Naive thymus-derived CD4-positive, alpha-beta T cell (primary cell): ENCODE measurements at regions not wholly inside any gene's neighbourhood (a gene's known extent, or its start where the extent isn't known, plus 50 kb on each side); places are given as distances from the start of the nearest gene placed in this dataset.
"Not testable (repeated sequence)": the region's sequence is repeated elsewhere in the genome, so short reads cannot be mapped to it uniquely, and the experiment has no call there.

ENCODE experiments used
- ATAC-seq: fragments of 150-1000 bp; cut with Tn5 transposase; 2 replicates; pipeline ENCODE4 v1.10.0; 2021; ENCODE audit warnings: mild to moderate bottlenecking, moderate library complexity
- CTCF ChIA-PET: fragments of 350-600 bp; sonication (Branson Sonifier 250); formaldehyde crosslinking; loops from one replicate; lab custom pipeline; 2021; ENCODE audit warnings: antibody characterized with exemption; lab: Charles Lee
- POLR2A ChIA-PET: fragments of 350-600 bp; sonication (Branson Sonifier 250); formaldehyde crosslinking; loops from one replicate; lab custom pipeline; 2021; ENCODE audit warnings: antibody characterized with exemption, inconsistent platforms; lab: Charles Lee
- DNase-seq, 9 donors: peaks; one replicate each; pipeline versions ENCODE4 v3.0.0 to v3.0.0-alpha.2; 2020 to 2022; ENCODE audit warnings: mixed read lengths in 1 of 9
- H3K27ac ChIP-seq: one replicate; pipeline ENCODE4 v1.7.0; 2013; ENCODE audit warnings: mild to moderate bottlenecking, low read depth, low read length, moderate library complexity
- H3K27me3 ChIP-seq, 2 donors: one replicate each; pipeline ENCODE4 v1.7.0; 2013; ENCODE audit warnings: low read length in 2 of 2, mild to moderate bottlenecking in 2 of 2, moderate library complexity in 2 of 2; ENCODE audit not compliant: control insufficient read depth in 2 of 2, insufficient read depth in 2 of 2
- H3K36me3 ChIP-seq, 3 experiments: 1 replicate in 2 of 3; 2 replicates in 1 of 3; pipeline ENCODE4 v1.7.0; 2013; ENCODE audit warnings: low read length in 3 of 3, mild to moderate bottlenecking in 3 of 3, moderate library complexity in 1 of 3; ENCODE audit not compliant: insufficient read depth in 3 of 3, control insufficient read depth in 2 of 3
- H3K4me1 ChIP-seq, 2 donors: one replicate each; pipeline ENCODE4 v1.7.0; 2013; ENCODE audit warnings: low read length in 2 of 2, mild to moderate bottlenecking in 2 of 2, moderate library complexity in 1 of 2; ENCODE audit not compliant: control insufficient read depth in 2 of 2, insufficient read depth in 2 of 2
- H3K4me3 ChIP-seq: 2 replicates; pipeline ENCODE4 v1.7.0; 2013; ENCODE audit warnings: mild to moderate bottlenecking, low read length
- H3K9me3 ChIP-seq, 3 experiments: 1 replicate in 2 of 3; 2 replicates in 1 of 3; pipeline ENCODE4 v1.7.0; 2013; ENCODE audit warnings: low read length in 3 of 3; ENCODE audit not compliant: control insufficient read depth in 2 of 3
- H3K27ac Mint-ChIP-seq, 9 donors: one replicate each; pipeline ENCODE4 v1.8.0; 2020 to 2022; ENCODE audit warnings: mixed read lengths in 9 of 9, mild to moderate bottlenecking in 8 of 9, moderate library complexity in 5 of 9, inconsistent platforms in 2 of 9
- H3K27me3 Mint-ChIP-seq, 5 donors: one replicate each; pipeline ENCODE4 v1.8.0; 2021 to 2022; ENCODE audit warnings: mixed read lengths in 5 of 5, mild to moderate bottlenecking in 1 of 5
- H3K36me3 Mint-ChIP-seq, 5 donors: one replicate each; pipeline ENCODE4 v1.8.0; 2020 to 2022; ENCODE audit warnings: mixed read lengths in 5 of 5, mild to moderate bottlenecking in 3 of 5, inconsistent platforms in 1 of 5
- H3K4me1 Mint-ChIP-seq, 7 donors: one replicate each; pipeline ENCODE4 v1.8.0; 2020 to 2022; ENCODE audit warnings: mixed read lengths in 7 of 7, mild to moderate bottlenecking in 3 of 7, inconsistent platforms in 1 of 7
- H3K4me3 Mint-ChIP-seq, 10 donors: one replicate each; pipeline ENCODE4 v1.8.0; 2020 to 2022; ENCODE audit warnings: mild to moderate bottlenecking in 10 of 10, mixed read lengths in 10 of 10, moderate library complexity in 6 of 10, inconsistent platforms in 2 of 10
- H3K9me3 Mint-ChIP-seq, 11 donors: one replicate each; pipeline ENCODE4 v1.8.0; 2020 to 2022; ENCODE audit warnings: mixed read lengths in 11 of 11, mild to moderate bottlenecking in 4 of 11, inconsistent platforms in 1 of 11, moderate library complexity in 1 of 11
- intact Hi-C, 2 donors: fragments of 100-400 bp; cut with micrococcal nuclease; formaldehyde crosslinking; loops; one replicate each; pipeline ENCODE4 v1.15.1; 2023

GRCh38 chr7:83273699-83274098 is 111.0 kb upstream of the PCLO start:
- Histone ChIP-seq H3K4me1 (no peaks in the 10 kb centered on the region), H3K36me3 (no peaks in the 10 kb centered on the region), H3K9me3 (no peaks in the 10 kb centered on the region), H3K4me3 (no peak overlapping the region), H3K27ac (no peak overlapping the region), H3K27me3 (no peaks in the 10 kb centered on the region)
- DNase-seq: no peak
- Mint-ChIP-seq H3K36me3 (no peaks in the 10 kb centered on the region), H3K27me3 (no peaks in the 10 kb centered on the region), H3K27ac (no peak overlapping the region), H3K4me3 (no peak overlapping the region), H3K4me1 (no peaks in the 10 kb centered on the region), H3K9me3 (peaks cover 0 to 33% (median 2%) of the 10 kb centered on the region in 11 donors)
- POLR2A ChIA-PET: no interaction called here
- ATAC-seq: no peak
- CTCF ChIA-PET: no interaction called here
- intact Hi-C loops: no loop called here

- ChIA-PET POLR2A (no interaction called here), CTCF (no interaction called here)
- H3K9me3 ChIP-seq: no peaks in the 10 kb centered on the region
- no peak for ATAC-seq
- DNase-seq: no peak
- Mint-ChIP-seq H3K27me3 (no peaks in the 10 kb centered on the region), H3K4me3 (no peak overlapping the region), H3K27ac (no peak overlapping the region), H3K4me1 (peaks cover 0 to 1% (median 0%) of the 10 kb centered on the region in 7 donors), H3K36me3 (no peaks in the 10 kb centered on the region), H3K9me3 (peaks cover 0 to 23% (median 2%) of the 10 kb centered on the region in 11 donors)
- H3K36me3 ChIP-seq: no peaks in the 10 kb centered on the region
- no peak overlapping the region for H3K27ac ChIP-seq
- H3K27me3 ChIP-seq: no peaks in the 10 kb centered on the region
- intact Hi-C loops: no loop called here
- H3K4me1 ChIP-seq: no peaks in the 10 kb centered on the region
- H3K4me3 ChIP-seq: no peak overlapping the region
These were observed 108.8 kb upstream of the PCLO start for GRCh38 chr7:83271212-83272099.

GRCh38 chr7:83270407-83270806 is 107.7 kb upstream of the PCLO start:
- no peaks in the 10 kb centered on the region for H3K36me3 Mint-ChIP-seq
- peaks cover 0 to 1% (median 0%) of the 10 kb centered on the region in 7 donors for H3K4me1 Mint-ChIP-seq
- DNase-seq (no peak), ATAC-seq (no peak)
- Histone ChIP-seq H3K36me3 (no peaks in the 10 kb centered on the region), H3K27me3 (no peaks in the 10 kb centered on the region), H3K27ac (no peak overlapping the region), H3K9me3 (no peaks in the 10 kb centered on the region), H3K4me3 (no peak overlapping the region), H3K4me1 (no peaks in the 10 kb centered on the region)
- ChIA-PET POLR2A (no interaction called here), CTCF (no interaction called here)
- no peaks in the 10 kb centered on the region for H3K27me3 Mint-ChIP-seq
- H3K27ac Mint-ChIP-seq: no peak overlapping the region
- H3K9me3 Mint-ChIP-seq: peaks cover 0 to 15% (median 0%) of the 10 kb centered on the region in 11 donors
- H3K4me3 Mint-ChIP-seq: no peak overlapping the region
- intact Hi-C loops: no loop called here

- ATAC-seq (no peak), DNase-seq (no peak)
- Mint-ChIP-seq H3K36me3 (no peaks in the 10 kb centered on the region), H3K27ac (no peak overlapping the region), H3K4me1 (peaks cover 0 to 1% (median 0%) of the 10 kb centered on the region in 7 donors), H3K27me3 (no peaks in the 10 kb centered on the region), H3K9me3 (peaks cover 0 to 11% (median 3%) of the 10 kb centered on the region in 11 donors), H3K4me3 (no peak overlapping the region)
- Histone ChIP-seq H3K4me1 (no peaks in the 10 kb centered on the region), H3K9me3 (no peaks in the 10 kb centered on the region), H3K27me3 (no peaks in the 10 kb centered on the region), H3K36me3 (no peaks in the 10 kb centered on the region), H3K4me3 (no peak overlapping the region), H3K27ac (no peak overlapping the region)
- POLR2A ChIA-PET: no interaction called here
- intact Hi-C loops: no loop called here
- CTCF ChIA-PET: no interaction called here
These were observed 104.5 kb upstream of the PCLO start for GRCh38 chr7:83267141-83267631.

GRCh38 chr7:83263442-83264034 is 100.9 kb upstream of the PCLO start:
- H3K9me3 ChIP-seq, H3K27ac ChIP-seq, CTCF ChIA-PET, H3K4me3 Mint-ChIP-seq, H3K9me3 Mint-ChIP-seq, H3K36me3 ChIP-seq, H3K36me3 Mint-ChIP-seq, intact Hi-C loops, H3K27me3 ChIP-seq, H3K27me3 Mint-ChIP-seq, H3K4me1 Mint-ChIP-seq, DNase-seq, ATAC-seq, H3K27ac Mint-ChIP-seq, H3K4me1 ChIP-seq, H3K4me3 ChIP-seq, POLR2A ChIA-PET: not testable (repeated sequence)

- H3K9me3 ChIP-seq: no peaks in the 10 kb centered on the region
- no peaks in the 10 kb centered on the region for H3K4me1 ChIP-seq
- H3K27me3 ChIP-seq: no peaks in the 10 kb centered on the region
- no peak overlapping the region for H3K27ac ChIP-seq
- Mint-ChIP-seq H3K4me3 (no peak overlapping the region), H3K27ac (no peak overlapping the region), H3K9me3 (peaks cover 0 to 3% (median 0%) of the 10 kb centered on the region in 11 donors), H3K4me1 (no peaks in the 10 kb centered on the region), H3K27me3 (no peaks in the 10 kb centered on the region), H3K36me3 (no peaks in the 10 kb centered on the region)
- no peaks in the 10 kb centered on the region for H3K36me3 ChIP-seq
- ChIA-PET POLR2A (no interaction called here), CTCF (no interaction called here)
- ATAC-seq (no peak), DNase-seq (no peak)
- no peak overlapping the region for H3K4me3 ChIP-seq
- intact Hi-C loops: no loop called here
These were observed 96.4 kb upstream of the PCLO start for GRCh38 chr7:83259064-83259463.
